ENCODE measurements at regions not wholly inside any gene's neighbourhood (a gene's known extent, or its start where the extent isn't known, plus 50 kb on each side); places are given as distances from the start of the nearest gene placed in this dataset.
A peak's percentile ranks its signal among the peaks of the same experiment; 100 is the strongest.

DNA sequence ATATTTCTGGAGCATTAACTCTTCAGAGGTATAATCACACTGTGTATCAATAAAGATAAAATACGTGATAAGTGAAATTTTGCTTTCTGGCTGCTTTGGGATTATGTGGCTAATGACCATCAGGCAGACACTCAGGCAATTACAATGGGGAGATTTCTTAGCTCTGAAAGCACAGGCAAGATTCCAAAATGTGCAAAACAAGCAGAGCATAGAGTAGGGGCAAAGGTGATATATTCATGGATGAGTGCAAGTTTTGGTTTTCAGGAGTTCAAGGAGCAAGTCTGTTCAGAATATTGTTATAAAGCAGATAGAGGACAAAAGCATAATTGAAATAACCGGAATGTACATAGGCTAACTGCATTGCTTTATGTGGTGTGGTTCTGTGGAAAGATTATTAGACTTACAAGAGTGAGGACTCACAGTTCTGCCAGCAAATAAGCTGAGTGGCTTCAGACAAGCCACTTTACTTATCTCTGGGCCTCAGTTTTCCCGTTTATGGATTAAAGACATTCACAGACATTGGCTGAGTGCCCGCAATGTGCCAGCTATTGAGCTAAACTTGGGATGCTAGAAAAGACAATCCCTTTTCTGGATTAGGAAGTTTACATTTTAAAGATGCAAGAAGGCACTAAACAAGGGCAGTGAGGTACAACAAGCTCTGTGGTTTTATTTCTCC, 945.6 kb upstream of the ARRDC3 start:
- 66 to 70% methylated on average over 4 of the region's 4 CpGs for WGBS, 2 donors (ENCODE audit: low coverage in 1 of 2)
- no peaks in the 10 kb centered on the region for H3K9me3 ChIP-seq
- TF ChIP-seq, protein P1, sequence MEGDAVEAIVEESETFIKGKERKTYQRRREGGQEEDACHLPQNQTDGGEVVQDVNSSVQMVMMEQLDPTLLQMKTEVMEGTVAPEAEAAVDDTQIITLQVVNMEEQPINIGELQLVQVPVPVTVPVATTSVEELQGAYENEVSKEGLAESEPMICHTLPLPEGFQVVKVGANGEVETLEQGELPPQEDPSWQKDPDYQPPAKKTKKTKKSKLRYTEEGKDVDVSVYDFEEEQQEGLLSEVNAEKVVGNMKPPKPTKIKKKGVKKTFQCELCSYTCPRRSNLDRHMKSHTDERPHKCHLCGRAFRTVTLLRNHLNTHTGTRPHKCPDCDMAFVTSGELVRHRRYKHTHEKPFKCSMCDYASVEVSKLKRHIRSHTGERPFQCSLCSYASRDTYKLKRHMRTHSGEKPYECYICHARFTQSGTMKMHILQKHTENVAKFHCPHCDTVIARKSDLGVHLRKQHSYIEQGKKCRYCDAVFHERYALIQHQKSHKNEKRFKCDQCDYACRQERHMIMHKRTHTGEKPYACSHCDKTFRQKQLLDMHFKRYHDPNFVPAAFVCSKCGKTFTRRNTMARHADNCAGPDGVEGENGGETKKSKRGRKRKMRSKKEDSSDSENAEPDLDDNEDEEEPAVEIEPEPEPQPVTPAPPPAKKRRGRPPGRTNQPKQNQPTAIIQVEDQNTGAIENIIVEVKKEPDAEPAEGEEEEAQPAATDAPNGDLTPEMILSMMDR (IDR thresholded peaks at IDR 0.05): no peak
- TF ChIP-seq POLR2A (IDR thresholded peaks at IDR 0.05) (no peak), POLR2AphosphoS5 (IDR thresholded peaks at IDR 0.05) (no peak), EP300 (IDR thresholded peaks at IDR 0.05; ENCODE audit: low read depth) (no peak)
- no peaks in the 10 kb centered on the region for H3K36me3 ChIP-seq
- no peak overlapping the region for H3K27ac ChIP-seq
- H3K27me3 ChIP-seq: no peaks in the 10 kb centered on the region
- in situ Hi-C loops (cut with MboI; ENCODE audit: low pct_ligation_motif_present in 1 of 4, low pct_unique_long_range_greater_than_20kb in 1 of 4, low sequenced_read_pairs in 3 of 4) (no loop called here), intact Hi-C loops (cut with DNase I; ENCODE audit: low total_unique reads) (no loop called here)
- H3K4me1 ChIP-seq: no peaks in the 10 kb centered on the region
- DNase-seq: no peak
- H3K4me3 ChIP-seq: no peak overlapping the region

DNA sequence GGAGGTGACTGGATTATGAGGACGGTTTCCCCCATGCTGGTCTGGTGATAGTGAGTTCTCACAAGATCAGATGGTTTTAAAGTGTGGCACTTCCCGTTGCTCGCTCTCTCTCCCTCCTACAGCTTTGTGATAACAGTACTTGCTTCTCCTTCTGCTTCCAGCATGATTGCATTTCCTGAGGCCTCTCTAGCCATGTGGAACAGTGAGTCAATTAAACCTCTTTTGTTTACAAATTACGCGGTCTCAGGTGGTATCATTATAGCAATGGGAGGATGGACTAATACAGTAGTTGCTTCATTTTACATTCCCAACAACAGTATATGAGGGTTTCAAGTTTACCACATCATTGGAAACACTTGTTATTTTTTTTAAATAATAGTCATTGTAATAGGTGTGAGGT, 937.3 kb upstream of the ARRDC3 start:
- Histone ChIP-seq H3K4me1 (no peaks in the 10 kb centered on the region), H3K9me3 (no peaks in the 10 kb centered on the region)
- in situ Hi-C loops (cut with MboI; ENCODE audit: low pct_ligation_motif_present in 1 of 4, low pct_unique_long_range_greater_than_20kb in 1 of 4, low sequenced_read_pairs in 3 of 4): no loop called here

DNA sequence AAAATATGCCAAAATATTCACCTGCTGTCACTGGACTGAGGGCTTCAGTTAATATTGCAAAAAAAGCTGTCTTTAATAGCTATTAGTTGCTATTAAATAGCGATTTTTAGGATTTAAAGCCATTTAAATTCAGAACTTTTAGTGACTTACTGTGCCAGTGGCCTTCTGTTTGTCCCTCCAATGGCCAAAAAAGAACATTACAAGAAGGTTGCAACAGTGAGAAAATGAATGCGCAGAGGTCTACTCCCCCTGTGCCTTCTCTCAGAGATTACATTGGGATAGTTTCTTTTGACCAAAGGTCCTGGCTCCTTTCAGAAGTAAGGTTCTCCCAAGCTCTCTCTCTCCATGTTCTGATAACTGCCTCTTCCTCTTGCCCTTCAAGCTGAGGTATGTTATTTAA, 930.3 kb upstream of the ARRDC3 start:
- in situ Hi-C loops (cut with MboI; ENCODE audit: low pct_ligation_motif_present in 1 of 4, low pct_unique_long_range_greater_than_20kb in 1 of 4, low sequenced_read_pairs in 3 of 4) (no loop called here), intact Hi-C loops (cut with DNase I; ENCODE audit: low total_unique reads) (no loop called here)
- no peaks in the 10 kb centered on the region for H3K36me3 ChIP-seq
- TF ChIP-seq, protein P1 (IDR thresholded peaks at IDR 0.05): no peak
- TF ChIP-seq POLR2AphosphoS5 (IDR thresholded peaks at IDR 0.05) (no peak), POLR2A (IDR thresholded peaks at IDR 0.05) (no peak), EP300 (IDR thresholded peaks at IDR 0.05; ENCODE audit: low read depth) (no peak)
- H3K27me3 ChIP-seq: no peaks in the 10 kb centered on the region
- DNase-seq: no peak
- no peaks in the 10 kb centered on the region for H3K9me3 ChIP-seq
- no peaks in the 10 kb centered on the region for H3K4me1 ChIP-seq
- 81 to 93% methylated on average over 2 of the region's 2 CpGs for WGBS, 2 donors (ENCODE audit: low coverage in 1 of 2)
- no peak overlapping the region for H3K27ac ChIP-seq
- H3K4me3 ChIP-seq: no peak overlapping the region

More for the DNA sequence above, 937.3 kb upstream of the ARRDC3 start:
- Histone ChIP-seq H3K27me3 (no peaks in the 10 kb centered on the region), H3K4me3 (no peak overlapping the region), H3K36me3 (no peaks in the 10 kb centered on the region), H3K27ac (no peak overlapping the region)
- DNase-seq: no peak
- intact Hi-C loops (cut with DNase I; ENCODE audit: low total_unique reads): no loop called here
- TF ChIP-seq POLR2A (IDR thresholded peaks at IDR 0.05) (no peak), EP300 (IDR thresholded peaks at IDR 0.05; ENCODE audit: low read depth) (no peak), POLR2AphosphoS5 (IDR thresholded peaks at IDR 0.05) (no peak)
- TF ChIP-seq, protein P1 (IDR thresholded peaks at IDR 0.05): no peak
- 81 to 97% methylated on average over 4 to 5 of the region's 5 CpGs for WGBS, 2 donors (ENCODE audit: low coverage in 1 of 2)

DNA sequence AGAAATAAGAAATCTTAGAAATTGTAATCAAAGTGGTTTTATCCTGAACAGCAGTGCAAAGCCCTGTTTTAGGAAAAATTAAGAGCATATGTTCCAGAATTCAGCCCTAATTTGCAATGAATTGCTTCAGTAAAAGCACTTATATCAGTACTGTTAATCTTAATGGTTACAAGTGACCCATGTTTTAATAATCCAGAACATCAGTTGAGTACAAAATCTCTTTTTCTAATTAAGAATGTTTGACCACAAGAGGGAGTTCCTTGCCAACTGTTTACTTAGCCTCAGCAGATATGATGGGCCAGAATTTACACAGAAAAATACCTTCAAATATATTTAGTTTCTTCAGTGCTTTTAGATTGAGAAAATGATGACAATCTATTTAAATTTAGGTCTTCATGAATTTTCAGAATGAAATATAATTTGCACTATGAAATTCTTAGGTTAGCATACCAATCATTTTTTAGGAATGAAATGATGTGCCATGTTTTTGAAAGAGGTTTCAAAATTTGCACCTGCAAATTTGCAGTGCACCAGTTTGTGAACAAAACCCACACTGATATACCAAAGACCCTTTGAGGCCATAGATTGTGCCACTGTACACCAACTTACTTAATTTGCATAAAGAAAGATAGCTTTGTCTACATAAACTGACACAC, 926.3 kb upstream of the ARRDC3 start:
- H3K27ac ChIP-seq: no peak overlapping the region
- H3K27me3 ChIP-seq: no peaks in the 10 kb centered on the region
- intact Hi-C loops (cut with DNase I; ENCODE audit: low total_unique reads): no loop called here
- no peaks in the 10 kb centered on the region for H3K36me3 ChIP-seq
- H3K9me3 ChIP-seq: no peaks in the 10 kb centered on the region
- H3K4me3 ChIP-seq: no peak overlapping the region
- in situ Hi-C loops (cut with MboI; ENCODE audit: low pct_ligation_motif_present in 1 of 4, low pct_unique_long_range_greater_than_20kb in 1 of 4, low sequenced_read_pairs in 3 of 4): no loop called here
- no peak for DNase-seq
- H3K4me1 ChIP-seq: no peaks in the 10 kb centered on the region
- no peak for TF ChIP-seq POLR2A (IDR thresholded peaks at IDR 0.05)
- no peak for TF ChIP-seq POLR2AphosphoS5 (IDR thresholded peaks at IDR 0.05)
- no peak for TF ChIP-seq EP300 (IDR thresholded peaks at IDR 0.05; ENCODE audit: low read depth)
- TF ChIP-seq, protein P1 (IDR thresholded peaks at IDR 0.05): peak in 2 of 5 experiments; percentile 14 to 16
